ENCODE measurements at regions not wholly inside any gene's neighbourhood (a gene's known extent, or its start where the extent isn't known, plus 50 kb on each side); places are given as distances from the start of the nearest gene placed in this dataset.

- Histone ChIP-seq H3K27ac (no peak overlapping the region), H3K9me3 (no peaks in the 10 kb centered on the region), H3K36me3 (no peaks in the 10 kb centered on the region), H3K27me3 (no peaks in the 10 kb centered on the region), H3K9ac (ENCODE audit: low read depth in 2 of 2, low read length in 2 of 2) (no peak overlapping the region), H3K4me1 (no peaks in the 10 kb centered on the region), H3K4me3 (no peak overlapping the region)
- DNase-seq: no peak
- TF ChIP-seq CTCF (IDR thresholded peaks at IDR 0.05): no peak
- intact Hi-C loops (cut with DNase I): no loop called here
Measured at GRCh38 chr6:93624408-93624807, 205.0 kb upstream of the EPHA7 start.

- Histone ChIP-seq H3K27ac (no peak overlapping the region), H3K4me1 (no peaks in the 10 kb centered on the region), H3K9me3 (no peaks in the 10 kb centered on the region), H3K36me3 (no peaks in the 10 kb centered on the region), H3K27me3 (no peaks in the 10 kb centered on the region), H3K9ac (ENCODE audit: low read depth in 2 of 2, low read length in 2 of 2) (no peak overlapping the region), H3K4me3 (no peak overlapping the region)
- no peak for DNase-seq
- intact Hi-C loops (cut with DNase I): no loop called here
- no peak for TF ChIP-seq CTCF (IDR thresholded peaks at IDR 0.05)
Measured at GRCh38 chr6:93621442-93621841, 202.1 kb upstream of the EPHA7 start.

- Histone ChIP-seq H3K36me3 (no peaks in the 10 kb centered on the region), H3K9ac (ENCODE audit: low read depth in 2 of 2, low read length in 2 of 2) (no peak overlapping the region), H3K27me3 (no peaks in the 10 kb centered on the region), H3K9me3 (no peaks in the 10 kb centered on the region), H3K4me3 (no peak overlapping the region), H3K27ac (no peak overlapping the region), H3K4me1 (no peaks in the 10 kb centered on the region)
- intact Hi-C loops (cut with DNase I): no loop called here
- TF ChIP-seq CTCF (IDR thresholded peaks at IDR 0.05): no peak
- no peak for DNase-seq
Measured at GRCh38 chr6:93604951-93605350, 185.6 kb upstream of the EPHA7 start.

DNA sequence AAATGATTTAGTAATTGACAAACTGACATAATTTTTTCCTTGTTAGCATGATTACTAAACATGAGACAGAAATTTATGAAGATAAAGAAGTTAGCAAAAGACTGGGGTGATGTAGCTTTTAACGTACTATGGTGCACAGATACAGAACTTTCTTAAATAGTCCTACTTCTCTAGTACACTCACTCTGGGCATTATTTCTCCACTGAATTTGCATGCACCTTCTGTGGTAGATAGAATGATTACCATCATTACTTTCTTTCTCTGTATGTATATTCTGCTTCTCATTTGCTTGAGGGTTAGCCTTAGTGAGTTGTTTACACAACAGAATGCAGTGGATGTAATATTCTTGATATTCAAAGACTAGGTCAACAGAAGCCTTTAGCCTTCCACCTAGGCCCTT lies 173.1 kb upstream of the EPHA7 start:
- Histone ChIP-seq H3K36me3 (no peaks in the 10 kb centered on the region), H3K27ac (no peak overlapping the region), H3K9me3 (no peaks in the 10 kb centered on the region), H3K9ac (ENCODE audit: low read depth in 2 of 2, low read length in 2 of 2) (no peak overlapping the region), H3K27me3 (no peaks in the 10 kb centered on the region), H3K4me1 (no peaks in the 10 kb centered on the region), H3K4me3 (no peak overlapping the region)
- no peak for DNase-seq
- no peak for TF ChIP-seq CTCF (IDR thresholded peaks at IDR 0.05)
- intact Hi-C loops (cut with DNase I): no loop called here

DNA sequence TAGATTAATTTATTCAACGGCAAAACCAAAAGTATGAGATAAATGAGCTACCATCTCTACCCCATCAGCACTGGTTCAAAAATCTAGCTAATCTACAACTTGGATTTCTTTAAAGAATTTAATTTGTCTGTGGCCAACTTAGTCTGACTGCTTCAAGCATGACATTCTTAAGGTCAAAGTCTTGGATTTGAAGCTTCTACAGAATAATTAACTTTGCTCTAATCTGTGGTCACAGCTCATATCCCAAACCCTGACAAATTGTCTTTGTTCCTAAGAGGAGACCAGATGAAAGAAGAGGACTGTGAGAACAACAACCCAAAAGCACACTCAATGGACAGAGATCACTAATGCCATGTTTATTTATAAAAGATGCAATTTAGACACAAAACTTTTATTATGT lies 166.9 kb upstream of the EPHA7 start:
- Histone ChIP-seq H3K36me3 (no peaks in the 10 kb centered on the region), H3K9me3 (no peaks in the 10 kb centered on the region), H3K27me3 (no peaks in the 10 kb centered on the region), H3K9ac (ENCODE audit: low read depth in 2 of 2, low read length in 2 of 2) (no peak overlapping the region), H3K27ac (no peak overlapping the region), H3K4me1 (no peaks in the 10 kb centered on the region), H3K4me3 (no peak overlapping the region)
- intact Hi-C loops (cut with DNase I): no loop called here
- no peak for TF ChIP-seq CTCF (IDR thresholded peaks at IDR 0.05)
- no peak for DNase-seq

- DNase-seq: no peak
- no peak overlapping the region for H3K27ac ChIP-seq
- no peaks in the 10 kb centered on the region for H3K36me3 ChIP-seq
- H3K4me3 ChIP-seq: no peak overlapping the region
- no peaks in the 10 kb centered on the region for H3K27me3 ChIP-seq
- no peak for TF ChIP-seq CTCF (IDR thresholded peaks at IDR 0.05)
- H3K9me3 ChIP-seq: no peaks in the 10 kb centered on the region
- no peak overlapping the region for H3K9ac ChIP-seq (ENCODE audit: low read depth in 2 of 2, low read length in 2 of 2)
- intact Hi-C loops (cut with DNase I): no loop called here
- H3K4me1 ChIP-seq: no peaks in the 10 kb centered on the region
Measured at GRCh38 chr6:93584300-93584699, 164.9 kb upstream of the EPHA7 start.
